ENCODE measurements at regions not wholly inside any gene's neighbourhood (a gene's known extent, or its start where the extent isn't known, plus 50 kb on each side); places are given as distances from the start of the nearest gene placed in this dataset.
A peak's percentile ranks its signal among the peaks of the same experiment; 100 is the strongest.

DNA sequence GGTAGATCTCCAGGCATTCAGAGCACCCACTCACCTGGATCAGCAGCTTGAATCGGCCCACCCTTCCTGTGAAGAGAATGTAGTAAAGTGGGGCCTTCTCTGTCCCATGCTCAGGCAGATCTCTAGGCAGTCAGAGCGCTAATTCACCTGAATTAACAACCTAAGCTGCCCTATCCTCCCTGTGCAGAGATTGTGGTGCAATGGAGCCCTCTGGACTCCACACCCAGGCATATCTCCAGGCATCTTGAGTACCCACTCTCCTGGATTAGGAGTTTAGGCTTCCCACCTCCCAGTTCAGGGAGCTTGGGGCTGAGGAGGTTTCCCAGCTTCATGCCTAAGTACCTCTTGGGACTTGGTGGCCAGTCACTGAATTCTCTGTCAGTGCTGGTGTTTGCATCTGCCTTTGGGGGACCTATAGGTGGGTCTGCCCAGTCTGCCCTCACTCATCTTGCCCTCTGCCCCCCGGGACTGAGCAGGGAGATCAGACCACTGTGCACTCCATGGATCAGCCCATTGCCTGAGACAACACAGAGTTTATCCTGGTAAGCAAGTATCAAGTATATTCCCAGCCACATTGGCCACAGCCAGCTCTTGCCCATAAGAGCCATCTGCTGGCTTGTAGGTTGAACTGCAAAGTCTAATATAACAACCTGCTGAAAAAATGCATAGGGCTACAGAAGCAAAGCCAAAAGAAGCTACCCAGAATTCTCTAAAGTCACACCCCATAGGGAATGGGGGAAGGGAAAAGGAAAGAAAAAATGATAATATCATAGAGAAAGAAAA, 372.9 kb downstream of the KLHL13 start:
- no peaks in the 10 kb centered on the region for H3K27me3 Mint-ChIP-seq
- H3K36me3 Mint-ChIP-seq: no peaks in the 10 kb centered on the region
- no peaks in the 10 kb centered on the region for H3K4me1 Mint-ChIP-seq
- no peak overlapping the region for H3K27ac Mint-ChIP-seq
- H3K4me3 Mint-ChIP-seq: no peak overlapping the region
- H3K9me3 Mint-ChIP-seq: peaks cover 2 to 8% (median 5%) of the 10 kb centered on the region in 3 donors

DNA sequence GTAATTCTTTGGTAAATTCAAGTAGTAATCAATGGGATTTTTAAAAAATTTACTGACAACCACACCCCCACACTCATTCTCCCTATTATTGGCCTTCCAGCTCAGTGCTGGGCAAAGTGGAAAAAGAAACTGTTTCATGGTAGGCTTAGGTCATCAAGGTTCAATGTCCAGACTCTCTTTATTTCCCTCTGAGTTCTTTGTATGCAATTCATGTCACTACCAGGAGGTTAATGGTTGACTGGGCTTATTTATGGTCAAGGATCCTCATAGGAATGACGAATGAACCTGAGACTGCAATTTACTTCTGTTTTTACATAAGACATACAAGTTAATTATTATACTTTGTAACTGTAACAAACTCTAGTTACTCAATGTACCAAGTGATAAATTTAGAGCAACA, 403.2 kb downstream of the KLHL13 start:
- Mint-ChIP-seq H3K36me3 (no peaks in the 10 kb centered on the region), H3K4me3 (no peak overlapping the region), H3K4me1 (no peaks in the 10 kb centered on the region), H3K27me3 (no peaks in the 10 kb centered on the region), H3K27ac (no peak overlapping the region), H3K9me3 (no peaks in the 10 kb centered on the region)

DNA sequence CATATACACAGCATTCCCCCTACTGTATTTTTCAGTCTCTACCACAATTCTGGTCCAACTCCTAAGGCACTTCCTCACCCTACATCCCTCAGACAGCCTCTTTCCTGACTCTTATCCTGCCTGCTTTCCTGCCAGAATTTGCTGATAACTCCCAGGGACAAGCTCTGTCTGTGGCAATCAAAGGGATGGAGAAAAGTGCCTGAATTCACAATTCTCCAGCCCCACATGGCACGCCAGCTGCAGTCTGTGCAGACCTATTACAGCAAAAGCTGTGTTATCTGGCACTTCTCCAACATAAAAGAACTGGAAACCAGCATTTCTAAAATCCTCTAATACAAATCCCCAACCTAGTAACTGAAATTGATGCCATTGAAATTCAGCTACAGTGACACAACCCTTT, 404.8 kb downstream of the KLHL13 start:
- Mint-ChIP-seq H3K27me3 (no peaks in the 10 kb centered on the region), H3K4me3 (no peak overlapping the region), H3K36me3 (no peaks in the 10 kb centered on the region), H3K9me3 (no peaks in the 10 kb centered on the region), H3K4me1 (no peaks in the 10 kb centered on the region), H3K27ac (no peak overlapping the region)

DNA sequence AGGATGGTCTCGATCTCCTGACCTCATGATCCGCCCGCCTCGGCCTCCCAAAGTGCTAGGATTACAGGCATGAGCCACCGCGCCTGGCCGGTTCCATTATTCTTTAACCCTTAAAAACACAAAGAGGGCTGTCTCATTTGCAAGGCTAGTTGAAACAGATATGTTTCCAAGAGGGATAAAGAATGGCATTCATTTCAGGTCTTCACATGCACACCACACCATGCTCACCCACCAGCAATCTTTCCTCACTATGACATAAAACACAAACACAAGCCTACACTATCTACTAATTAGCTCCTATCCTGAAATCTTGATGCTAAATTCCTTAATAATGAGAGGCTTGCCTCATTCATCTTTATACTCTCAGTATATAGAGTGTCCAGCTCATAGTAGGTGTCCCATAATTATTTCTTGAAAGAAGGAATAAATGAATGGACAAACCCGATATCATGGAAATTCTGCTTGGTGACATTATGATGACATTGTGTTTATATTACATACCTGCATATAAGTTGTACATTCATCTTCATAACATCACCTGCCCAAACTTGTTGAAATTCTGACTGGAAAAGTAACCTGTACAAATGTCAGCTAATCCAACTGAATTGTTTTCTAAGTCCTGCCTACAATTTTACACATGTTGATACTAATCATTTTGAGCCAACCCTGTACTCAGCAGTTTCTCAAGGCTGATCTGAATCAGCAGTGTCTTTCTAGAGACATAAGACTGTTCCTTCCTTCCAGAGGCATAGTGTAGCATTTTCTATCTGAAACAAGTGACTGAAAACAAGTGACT, 408.5 kb downstream of the KLHL13 start:
- no peaks in the 10 kb centered on the region for H3K27me3 Mint-ChIP-seq
- no peak overlapping the region for H3K27ac Mint-ChIP-seq
- H3K36me3 Mint-ChIP-seq: no peaks in the 10 kb centered on the region
- no peak overlapping the region for H3K4me3 Mint-ChIP-seq
- peaks cover 3 to 4% (median 4%) of the 10 kb centered on the region in 3 donors for H3K9me3 Mint-ChIP-seq
- no peaks in the 10 kb centered on the region for H3K4me1 Mint-ChIP-seq

DNA sequence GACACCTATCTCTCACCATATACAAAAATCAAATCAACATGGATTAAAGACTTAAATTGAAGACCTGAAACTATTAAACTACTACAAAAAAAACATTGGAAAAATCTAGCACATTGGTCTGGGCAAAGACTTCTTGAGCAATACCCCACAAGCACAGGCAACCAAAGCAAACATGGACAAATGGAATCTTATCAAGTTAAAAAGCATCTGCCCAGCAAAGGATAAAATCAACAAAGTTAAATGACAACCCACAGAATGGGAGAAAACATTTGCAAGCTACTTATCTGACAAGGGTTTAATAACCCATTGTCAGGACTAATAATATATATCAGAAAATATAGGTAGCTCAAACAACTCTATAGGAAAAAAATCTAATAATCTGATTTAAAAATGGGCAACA, 415.6 kb downstream of the KLHL13 start:
- Mint-ChIP-seq H3K9me3 (peaks cover 2 to 13% (median 4%) of the 10 kb centered on the region in 3 donors), H3K4me1 (no peaks in the 10 kb centered on the region), H3K27ac (no peak overlapping the region), H3K27me3 (no peaks in the 10 kb centered on the region), H3K4me3 (no peak overlapping the region), H3K36me3 (no peaks in the 10 kb centered on the region)

DNA sequence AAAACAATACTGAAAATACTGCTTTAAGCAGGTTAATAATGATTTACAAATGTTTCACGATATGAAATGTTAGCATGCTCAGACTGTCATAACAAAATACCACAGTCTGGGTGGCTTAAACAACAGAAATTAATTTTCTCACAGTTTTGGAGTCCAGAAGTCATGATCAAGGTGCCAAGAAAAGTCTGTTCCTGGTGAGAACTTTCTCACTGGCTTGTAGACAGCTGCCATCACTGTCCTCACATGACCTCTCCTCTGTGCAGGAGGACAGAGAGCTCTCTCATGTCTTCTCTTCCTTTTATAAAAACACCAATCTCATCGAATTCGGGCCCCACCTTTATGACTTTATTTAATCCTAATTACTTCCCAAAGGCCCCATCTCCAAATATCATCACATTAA, 426.7 kb downstream of the KLHL13 start:
- no peak overlapping the region for H3K27ac Mint-ChIP-seq
- H3K27me3 Mint-ChIP-seq: no peaks in the 10 kb centered on the region
- no peaks in the 10 kb centered on the region for H3K4me1 Mint-ChIP-seq
- peaks cover 2% of the 10 kb centered on the region for H3K36me3 Mint-ChIP-seq
- H3K9me3 Mint-ChIP-seq: peaks cover 0 to 5% (median 0%) of the 10 kb centered on the region in 3 donors
- no peak overlapping the region for H3K4me3 Mint-ChIP-seq

DNA sequence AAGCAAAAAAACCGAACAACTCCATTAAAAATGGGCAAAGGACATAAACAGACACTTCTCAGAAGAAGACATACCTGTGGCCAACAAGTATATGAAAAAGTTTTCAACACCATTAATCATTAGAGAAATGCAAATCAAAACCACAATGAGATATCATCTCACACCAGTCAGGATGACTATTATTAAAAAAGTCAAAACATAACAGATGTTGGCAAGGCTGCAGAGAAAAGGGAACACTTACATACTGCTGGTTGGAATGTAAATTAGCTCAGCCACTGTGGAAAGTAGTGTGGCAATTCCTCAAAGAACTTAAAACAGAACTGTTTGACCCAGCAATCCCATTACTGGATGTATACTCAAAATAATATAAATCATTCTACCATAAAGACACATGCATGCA, 436.3 kb downstream of the KLHL13 start:
- Mint-ChIP-seq H3K36me3 (no peaks in the 10 kb centered on the region), H3K27me3 (no peaks in the 10 kb centered on the region), H3K27ac (no peak overlapping the region), H3K4me1 (no peaks in the 10 kb centered on the region), H3K4me3 (no peak overlapping the region), H3K9me3 (peaks cover 1 to 11% (median 3%) of the 10 kb centered on the region in 3 donors)

DNA sequence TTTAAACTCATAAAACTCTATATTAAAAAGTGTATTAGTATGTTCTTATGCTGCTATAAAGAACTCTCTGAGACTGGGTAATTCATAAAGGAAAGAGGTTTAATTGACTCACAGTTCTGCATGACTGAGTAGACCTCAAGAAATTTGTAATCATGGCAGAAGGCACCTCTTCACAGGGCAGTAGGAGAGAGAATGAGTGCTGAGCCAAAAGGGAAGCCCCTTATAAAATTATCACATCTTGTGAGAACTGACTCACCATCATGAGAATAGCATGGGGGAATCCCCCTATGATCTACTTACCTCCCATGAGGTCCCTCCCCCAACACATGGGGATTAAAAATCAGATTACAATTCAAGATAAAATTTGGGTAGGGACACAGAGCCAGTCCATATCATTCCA, 463.2 kb downstream of the KLHL13 start:
- Mint-ChIP-seq H3K9me3 (peaks cover 4 to 16% (median 4%) of the 10 kb centered on the region in 3 donors), H3K27me3 (no peaks in the 10 kb centered on the region), H3K4me1 (no peaks in the 10 kb centered on the region), H3K4me3 (no peak overlapping the region), H3K27ac (no peak overlapping the region), H3K36me3 (no peaks in the 10 kb centered on the region)

DNA sequence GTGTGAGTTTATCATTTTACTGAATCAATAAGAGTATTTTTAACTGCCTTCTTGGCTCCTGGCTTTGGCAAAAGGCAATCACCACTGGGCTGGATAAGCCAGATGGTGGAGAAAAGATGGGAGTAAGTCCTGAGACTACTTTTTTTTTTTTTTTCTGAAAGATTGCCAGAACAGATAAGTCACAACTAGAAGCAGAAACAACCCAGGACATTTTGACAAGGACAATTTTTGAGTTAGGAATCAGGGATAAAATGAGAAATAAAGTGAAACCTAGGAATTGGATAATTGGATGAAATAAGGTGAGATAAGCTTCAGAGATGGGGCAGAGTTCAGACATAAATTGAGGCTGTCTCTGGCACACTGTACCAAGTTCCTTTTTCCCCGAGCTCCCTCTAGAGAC, 471.0 kb downstream of the KLHL13 start:
- H3K27ac Mint-ChIP-seq: no peak overlapping the region
- H3K4me1 Mint-ChIP-seq: no peaks in the 10 kb centered on the region
- H3K27me3 Mint-ChIP-seq: no peaks in the 10 kb centered on the region
- peaks cover 0 to 6% (median 0%) of the 10 kb centered on the region in 3 donors for H3K9me3 Mint-ChIP-seq
- H3K4me3 Mint-ChIP-seq: no peak overlapping the region
- no peaks in the 10 kb centered on the region for H3K36me3 Mint-ChIP-seq

DNA sequence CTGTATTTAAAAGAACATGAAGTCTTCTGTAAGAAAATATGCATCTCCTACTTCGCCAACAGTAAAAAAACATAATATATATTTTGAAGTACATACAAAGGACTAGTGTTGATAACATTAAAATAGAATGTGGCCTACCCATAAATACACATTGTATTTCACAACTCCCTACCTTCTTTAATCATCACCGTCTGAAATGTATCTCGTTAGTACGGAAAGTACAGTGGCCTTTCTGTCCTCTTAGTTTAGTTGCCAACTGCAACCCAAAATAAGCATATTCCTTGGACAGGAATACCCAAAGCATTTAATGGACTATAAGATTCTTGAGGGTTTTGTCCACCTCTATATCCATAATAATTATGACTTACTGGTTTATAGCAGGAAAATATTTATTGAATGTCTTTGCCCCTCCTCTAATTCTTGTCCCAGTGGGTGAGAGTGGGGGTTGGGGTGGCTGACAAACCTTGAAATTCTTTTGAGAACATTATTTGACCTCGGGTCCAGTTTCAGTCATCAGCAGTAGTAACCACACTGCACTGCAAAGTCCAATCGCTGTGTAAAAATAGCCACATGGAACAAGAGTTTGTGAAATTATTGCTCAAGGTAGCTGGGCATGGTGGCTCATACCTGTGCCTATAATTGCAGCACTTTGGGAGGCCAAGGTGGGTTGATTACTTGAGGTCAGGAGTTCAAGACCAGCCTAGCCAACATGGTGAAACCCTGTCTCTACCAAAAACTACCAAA, 474.5 kb downstream of the KLHL13 start:
- no peak overlapping the region for H3K4me3 Mint-ChIP-seq
- peaks cover 0 to 4% (median 0%) of the 10 kb centered on the region in 3 donors for H3K9me3 Mint-ChIP-seq
- H3K27ac Mint-ChIP-seq: no peak overlapping the region
- H3K4me1 Mint-ChIP-seq: no peaks in the 10 kb centered on the region
- H3K27me3 Mint-ChIP-seq: no peaks in the 10 kb centered on the region
- no peaks in the 10 kb centered on the region for H3K36me3 Mint-ChIP-seq

DNA sequence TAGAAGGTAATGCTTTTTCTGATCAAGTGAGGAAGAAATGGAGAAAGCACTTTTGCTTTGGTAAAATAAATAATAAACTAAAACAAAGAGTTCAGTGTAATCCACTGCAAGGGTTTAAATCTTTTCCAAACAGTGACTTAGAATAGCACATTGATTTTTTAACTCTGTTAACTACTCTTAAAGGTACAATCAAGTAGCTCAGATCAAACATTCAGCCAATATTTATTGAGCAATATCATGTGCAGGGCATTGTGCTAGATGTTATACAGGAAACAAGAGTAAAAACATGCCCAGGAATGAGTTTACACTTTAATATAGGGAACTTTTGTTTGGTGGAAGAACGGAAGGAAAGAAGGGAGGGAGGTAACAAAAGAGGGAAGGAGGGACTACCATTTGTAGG, 479.8 kb downstream of the KLHL13 start:
- Mint-ChIP-seq H3K27me3 (no peaks in the 10 kb centered on the region), H3K4me1 (no peaks in the 10 kb centered on the region), H3K4me3 (no peak overlapping the region), H3K27ac (no peak overlapping the region), H3K9me3 (peaks cover 0 to 11% (median 0%) of the 10 kb centered on the region in 3 donors), H3K36me3 (no peaks in the 10 kb centered on the region)

DNA sequence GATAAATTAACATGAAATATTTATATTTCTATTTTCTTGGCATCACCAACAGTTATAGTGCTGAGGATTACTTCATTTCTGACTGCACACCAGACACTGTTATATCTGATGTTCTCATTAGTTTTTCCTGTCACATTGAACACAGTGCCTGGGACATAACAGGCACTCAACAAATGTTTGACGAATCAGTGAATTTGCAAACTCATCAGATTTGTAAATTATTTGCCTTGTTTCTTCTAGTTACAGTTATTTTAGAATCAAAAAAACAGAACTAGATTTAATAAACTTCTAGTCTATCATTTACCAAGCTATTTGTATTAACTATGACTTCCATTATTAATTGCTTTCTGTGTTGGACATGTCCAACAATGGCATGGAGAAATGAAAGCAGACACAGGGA, 483.3 kb downstream of the KLHL13 start:
- Mint-ChIP-seq H3K27ac (no peak overlapping the region), H3K4me1 (no peaks in the 10 kb centered on the region), H3K27me3 (no peaks in the 10 kb centered on the region), H3K36me3 (no peaks in the 10 kb centered on the region), H3K9me3 (peaks cover 0 to 9% (median 0%) of the 10 kb centered on the region in 3 donors), H3K4me3 (no peak overlapping the region)

DNA sequence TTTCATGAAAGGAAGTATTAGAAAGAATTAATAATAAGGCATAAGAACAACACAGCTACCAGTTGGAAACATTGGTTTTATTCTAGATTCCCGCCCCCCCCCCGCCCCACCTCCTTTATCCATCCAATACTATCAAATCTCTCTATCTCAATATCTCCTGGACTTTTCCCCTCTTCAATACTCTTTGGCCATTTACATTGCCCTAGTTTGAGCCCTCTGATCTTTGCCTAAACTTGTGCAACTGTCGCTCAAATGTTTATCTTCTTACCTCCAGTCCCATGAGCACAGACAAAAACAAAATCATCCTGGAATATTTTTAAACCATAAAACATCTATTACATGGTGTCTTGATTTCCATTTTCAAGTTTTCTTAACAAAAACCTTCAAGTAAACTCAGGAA, 488.2 kb downstream of the KLHL13 start:
- Mint-ChIP-seq H3K4me1 (no peaks in the 10 kb centered on the region), H3K9me3 (peaks cover 0 to 2% (median 0%) of the 10 kb centered on the region in 3 donors), H3K27ac (no peak overlapping the region), H3K36me3 (no peaks in the 10 kb centered on the region), H3K27me3 (no peaks in the 10 kb centered on the region), H3K4me3 (no peak overlapping the region)

DNA sequence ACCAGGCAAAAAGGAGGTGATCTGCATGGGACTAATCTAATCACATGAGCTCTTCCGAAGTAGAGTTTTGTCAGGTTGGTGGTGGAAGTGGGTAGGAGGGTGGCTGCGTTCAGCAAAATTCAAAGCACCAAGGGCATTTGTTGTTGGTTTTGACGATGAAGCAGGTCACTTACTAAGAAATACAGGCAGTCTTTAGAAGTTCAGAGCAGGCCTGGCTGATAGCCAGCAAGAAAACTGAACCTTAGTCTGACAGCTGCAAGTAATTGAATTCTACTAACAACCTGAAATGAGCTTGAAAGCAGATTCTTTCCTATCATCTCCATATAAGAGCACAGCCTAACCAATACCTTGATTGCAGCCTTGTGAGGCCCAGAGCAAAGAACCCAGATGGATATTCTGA, 505.8 kb downstream of the KLHL13 start:
- Mint-ChIP-seq H3K4me1 (no peaks in the 10 kb centered on the region), H3K27me3 (no peaks in the 10 kb centered on the region), H3K9me3 (peaks cover 7 to 9% (median 8%) of the 10 kb centered on the region in 3 donors), H3K4me3 (no peak overlapping the region), H3K27ac (no peak overlapping the region), H3K36me3 (no peaks in the 10 kb centered on the region)

DNA sequence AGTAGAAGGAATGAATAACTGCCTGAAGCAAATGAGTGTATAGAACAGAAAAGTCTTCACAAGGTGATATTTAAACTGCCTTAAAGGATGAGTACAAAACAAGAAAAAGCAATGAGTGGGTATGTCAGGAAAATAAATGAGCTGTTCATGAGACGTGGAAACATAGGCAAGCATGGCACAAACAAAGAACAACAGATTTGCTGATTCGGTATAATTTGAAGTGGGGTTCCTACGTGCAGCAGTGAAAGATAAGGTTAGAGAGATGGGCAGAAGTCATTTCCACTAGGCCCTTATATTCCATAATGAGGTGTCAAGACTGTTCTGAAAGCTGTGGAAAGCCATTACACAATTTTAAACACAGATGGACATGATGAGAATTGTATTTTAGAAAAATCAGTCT, 506.6 kb downstream of the KLHL13 start:
- peak overlapping the region in 1 of 3 donors; percentile 10 for H3K27ac Mint-ChIP-seq
- no peak overlapping the region for H3K4me3 Mint-ChIP-seq
- no peaks in the 10 kb centered on the region for H3K27me3 Mint-ChIP-seq
- peaks cover 7 to 8% (median 8%) of the 10 kb centered on the region in 3 donors for H3K9me3 Mint-ChIP-seq
- H3K4me1 Mint-ChIP-seq: no peaks in the 10 kb centered on the region
- H3K36me3 Mint-ChIP-seq: no peaks in the 10 kb centered on the region
